SK-N-SH (cell line): ENCODE measurements at regions not wholly inside any gene's neighbourhood (a gene's known extent, or its start where the extent isn't known, plus 50 kb on each side); places are given as distances from the start of the nearest gene placed in this dataset.

Source experiments
- CHD2 ChIP-seq: fragments of 150-350 bp; IDR thresholded peaks from 2 replicates; pipeline ENCODE4 v1.6.1; 2018; ENCODE audit warnings: low read length; ENCODE audit not compliant: partially characterized antibody
- CTCF ChIP-seq: fragments of 200-600 bp; sonication (generic); IDR thresholded peaks from 2 replicates; pipeline ENCODE4 v1.6.1; 2017; ENCODE audit warnings: antibody characterized with exemption, mild to moderate bottlenecking, moderate library complexity
- EZH2phosphoT487 ChIP-seq: fragments of 200-600 bp; sonication (generic); IDR thresholded peaks from 2 replicates; pipeline ENCODE4 v1.6.1; 2017; ENCODE audit warnings: low read depth, mixed run types, mild to moderate bottlenecking, antibody characterized with exemption, moderate library complexity, borderline replicate concordance
- RFX5 ChIP-seq: IDR thresholded peaks from 2 replicates; pipeline ENCODE4 v1.6.1; 2012; ENCODE audit warnings: mild to moderate bottlenecking, improper control_type of control experiment, low read length
- YY1 ChIP-seq: IDR thresholded peaks from 2 replicates; pipeline ENCODE4 v1.4.0; 2012; ENCODE audit warnings: low read depth, mild to moderate bottlenecking

DNA sequence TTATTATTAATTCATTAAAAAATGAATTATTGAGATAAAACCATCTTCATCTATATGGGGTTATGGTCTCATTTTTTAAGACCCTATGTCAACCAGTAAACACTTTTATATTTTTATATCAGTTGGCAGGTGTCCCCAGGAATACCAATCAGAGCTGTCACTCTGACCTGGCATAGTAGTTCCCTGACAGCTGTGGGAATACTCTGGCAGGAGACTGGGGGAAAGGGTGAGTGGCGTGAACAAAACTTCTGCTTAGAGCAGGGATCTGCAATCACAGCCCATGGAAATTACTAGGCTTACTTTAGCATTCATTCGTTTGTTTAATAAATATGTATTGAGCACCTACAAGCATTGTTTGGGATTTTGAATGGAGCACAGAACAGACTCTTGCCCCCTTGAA lies 254.1 kb upstream of the KLF3 start:
- TF ChIP-seq CTCF, result no peak
- no peak for TF ChIP-seq RFX5
- no peak for TF ChIP-seq EZH2phosphoT487
- no peak for TF ChIP-seq CHD2
- TF ChIP-seq YY1, result no peak
